Heart right ventricle (tissue), 16 donors: ENCODE measurements at regions not wholly inside any gene's neighbourhood (a gene's known extent, or its start where the extent isn't known, plus 50 kb on each side); places are given as distances from the start of the nearest gene placed in this dataset.

ENCODE experiments used
- ATAC-seq, 8 donors: fragments of 200-7000 bp; cut with Tn5 transposase; one replicate each; pipeline ENCODE4 v1.9.1; 2020; ENCODE audit warnings: mild to moderate bottlenecking in 8 of 8, moderate library complexity in 8 of 8, moderate number of reproducible peaks in 1 of 8
- DNase-seq, 2 donors: peaks; one replicate each; pipeline ENCODE4 v3.0.0-alpha.2; 2020
- H3K27ac ChIP-seq, 10 donors: fragments of 200-600 bp; sonication (generic) in 2 of 10; one replicate each; pipeline versions ENCODE4 v1.5.0 to v1.8.0; 2020 to 2022; ENCODE audit warnings: mild to moderate bottlenecking in 3 of 10
- H3K27me3 ChIP-seq, 7 donors: fragments of 200-600 bp; one replicate each; pipeline ENCODE4 v1.8.0; 2021 to 2022; ENCODE audit warnings: mild to moderate bottlenecking in 2 of 7
- H3K36me3 ChIP-seq, 9 donors: fragments of 200-600 bp; sonication (generic) in 1 of 9; one replicate each; pipeline versions ENCODE4 v1.5.0 to v1.8.0; 2020 to 2022; ENCODE audit warnings: mild to moderate bottlenecking in 2 of 9
- H3K4me1 ChIP-seq, 9 donors: fragments of 200-600 bp; sonication (generic) in 1 of 9; one replicate each; pipeline versions ENCODE4 v1.5.0 to v1.8.0; 2020 to 2022; ENCODE audit warnings: mild to moderate bottlenecking in 4 of 9
- H3K4me3 ChIP-seq, 10 donors: fragments of 200-600 bp; sonication (generic) in 2 of 10; one replicate each; pipeline versions ENCODE4 v1.5.0 to v1.8.0; 2020 to 2022; ENCODE audit warnings: mild to moderate bottlenecking in 7 of 10, moderate library complexity in 2 of 10
- H3K9me3 ChIP-seq, 11 donors: fragments of 200-600 bp in 10 of 11; sonication (generic) in 2 of 11; one replicate each; pipeline versions ENCODE4 v1.5.0 to v1.8.0; 2013 to 2022; ENCODE audit warnings: mild to moderate bottlenecking in 2 of 11, control low read depth in 1 of 11, moderate library complexity in 1 of 11
- CTCF ChIP-seq, 9 donors: fragments of 200-600 bp; sonication (generic) in 2 of 9; IDR thresholded peaks; one replicate each; pipeline versions ENCODE4 v1.5.0 to v1.8.0; 2021 to 2022; ENCODE audit warnings: antibody characterized with exemption in 9 of 9, mild to moderate bottlenecking in 5 of 9, moderate library complexity in 1 of 9
- WGBS, 2 donors: extraction: QIAGEN DNeasy Blood & Tissue Kit; methylation state at CpG; one replicate each; pipeline ENCODE4 v1.1.7; 2013; ENCODE audit warnings: inconsistent platforms in 1 of 2; 5-methylcytosine and 5-hydroxymethylcytosine counted together
- intact Hi-C, 10 donors: fragments of 100-400 bp; cut with DNase I; formaldehyde crosslinking; loops; one replicate each; pipeline versions ENCODE4 v1.11.1 to v1.14.2; 2022
- donor health status: Arrhythmogenic right ventricular cardiomyopathy.
- donor health status: ischemic (EF 13 %, LVEDD 7.1; RV severe dilation, severe dysfunction).
- donor health status: healthy with polysubstance abuse.
- donor health status: DM: no; HTN: yes; CAD: no.
- donor health status: DM: no; HTN: no; CAD: no.
- donor health status: ischemic (EF 25% LVEDD 6.9; RV normal size, moderate dysfunction).
- donor health status: ischemic (EF 25% LVEDD 5.7; RV mildly dilated, moderate dysfunction).
- donor health status: healthy.
- donor health status: DM: yes; HTN: yes; CAD: no.
- donor health status: Ischemic cardiomyopathy.
- donor health status: ischemic (EF 35%, LVEDD 5.7; RV mildly dilated, moderate dysfunction).
- donor health status: nonischemic (EF 11% LVEDD 7.7; RV severe dilation, severe dysfunction).
- donor health status: DM: yes; HTN: yes; CAD: no.
- donor health status: PGD.
- donor health status: ischemic (EF 29% LVEDD 5.4; RV normal size, mild dysfunction).
- donor health status: nonischemic (EF 23%, LVEDD 6.1; RV moderate dilation, normal function).

GRCh38 chr1:194533641-194534040 lies 1347.2 kb upstream of the B3GALT2 start:
- 66 to 77% methylated on average over 2 of the region's 2 CpGs for WGBS, 2 donors
- H3K4me1 ChIP-seq, result no peaks in the 10 kb centered on the region
- H3K27ac ChIP-seq, result no peak overlapping the region
- TF ChIP-seq CTCF (IDR thresholded peaks at IDR 0.05), result no peak
- DNase-seq (no peak), ATAC-seq (no peak)
- H3K36me3 ChIP-seq, result no peaks in the 10 kb centered on the region
- no peak overlapping the region for H3K4me3 ChIP-seq
- H3K27me3 ChIP-seq, result no peaks in the 10 kb centered on the region
- intact Hi-C loops, result no loop called here
- H3K9me3 ChIP-seq, result peaks cover 0 to 12% (median 0%) of the 10 kb centered on the region in 11 donors

DNA sequence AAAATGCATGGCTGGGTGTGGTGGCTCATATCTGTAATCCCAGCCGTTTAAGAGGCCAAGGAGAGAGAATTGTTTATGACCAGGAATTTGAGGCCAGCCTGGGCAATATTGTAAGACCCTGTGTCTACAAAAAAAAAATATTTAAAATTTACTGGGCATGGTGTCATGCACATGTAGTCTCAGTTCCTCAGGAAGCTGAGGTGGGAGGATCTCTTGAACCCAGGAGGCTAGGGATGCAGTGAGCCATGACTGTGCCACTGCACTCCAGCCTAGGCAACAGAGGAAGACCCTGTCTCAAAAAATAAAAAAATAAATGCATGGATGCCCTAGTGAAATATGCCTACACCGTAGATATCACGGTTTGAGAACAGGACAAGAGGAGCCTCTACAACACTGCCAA lies 1331.2 kb upstream of the B3GALT2 start:
- Histone ChIP-seq H3K27me3 (no peaks in the 10 kb centered on the region), H3K4me3 (no peak overlapping the region), H3K4me1 (no peaks in the 10 kb centered on the region), H3K27ac (no peak overlapping the region), H3K9me3 (no peaks in the 10 kb centered on the region), H3K36me3 (no peaks in the 10 kb centered on the region)
- no peak for TF ChIP-seq CTCF (IDR thresholded peaks at IDR 0.05)
- no peak for DNase-seq
- WGBS, 2 donors, result 79 to 90% methylated on average over 3 of the region's 3 CpGs
- intact Hi-C loops, result no loop called here
- ATAC-seq, result no peak

- Histone ChIP-seq H3K27ac (no peak overlapping the region), H3K4me3 (no peak overlapping the region), H3K36me3 (no peaks in the 10 kb centered on the region), H3K27me3 (no peaks in the 10 kb centered on the region), H3K9me3 (peaks cover 0 to 1% (median 0%) of the 10 kb centered on the region in 11 donors), H3K4me1 (no peaks in the 10 kb centered on the region)
- DNase-seq (no peak), ATAC-seq (no peak)
- 61 to 75% methylated on average over 4 of the region's 4 CpGs for WGBS, 2 donors
- no peak for TF ChIP-seq CTCF (IDR thresholded peaks at IDR 0.05)
- intact Hi-C loops, result no loop called here
Observed at GRCh38 chr1:194515916-194516315, 1329.5 kb upstream of the B3GALT2 start.

- Histone ChIP-seq H3K4me1 (no peaks in the 10 kb centered on the region), H3K36me3 (no peaks in the 10 kb centered on the region), H3K27me3 (no peaks in the 10 kb centered on the region), H3K9me3 (peaks cover 0 to 10% (median 0%) of the 10 kb centered on the region in 11 donors), H3K27ac (no peak overlapping the region), H3K4me3 (no peak overlapping the region)
- intact Hi-C loops, result no loop called here
- no peak for DNase-seq
- peak in 2 of 8 donors; percentile 62 to 98 for ATAC-seq
- TF ChIP-seq CTCF (IDR thresholded peaks at IDR 0.05), result no peak
- 42 to 45% methylated on average over 3 of the region's 3 CpGs for WGBS, 2 donors
Observed at GRCh38 chr1:194512957-194513356, 1326.5 kb upstream of the B3GALT2 start.
